Muscle layer of duodenum (tissue), 2 donors: ENCODE measurements at regions not wholly inside any gene's neighbourhood (a gene's known extent, or its start where the extent isn't known, plus 50 kb on each side); places are given as distances from the start of the nearest gene placed in this dataset.

Experiments used
- H3K27ac ChIP-seq: one replicate; pipeline ENCODE4 v1.7.0; 2013; ENCODE audit warnings: mild to moderate bottlenecking, low read length
- H3K27me3 ChIP-seq: one replicate; pipeline ENCODE4 v1.7.0; 2013; ENCODE audit warnings: low read depth, mild to moderate bottlenecking, control low read depth, low read length
- H3K36me3 ChIP-seq, 2 donors: one replicate each; pipeline ENCODE4 v1.7.0; 2013; ENCODE audit warnings: low read length in 2 of 2, control low read depth in 1 of 2, mild to moderate bottlenecking in 1 of 2; ENCODE audit not compliant: insufficient read depth in 2 of 2, control insufficient read depth in 1 of 2
- H3K4me1 ChIP-seq, 2 donors: one replicate each; pipeline ENCODE4 v1.7.0; 2013; ENCODE audit warnings: low read length in 2 of 2, mild to moderate bottlenecking in 2 of 2, control low read depth in 1 of 2, moderate library complexity in 1 of 2; ENCODE audit not compliant: insufficient read depth in 2 of 2, control insufficient read depth in 1 of 2
- H3K4me3 ChIP-seq, 2 donors: one replicate each; pipeline ENCODE4 v1.7.0; 2013; ENCODE audit warnings: low read length in 2 of 2, low read depth in 1 of 2, mild to moderate bottlenecking in 1 of 2
- H3K9me3 ChIP-seq, 2 donors: one replicate each; pipeline ENCODE4 v1.7.0; 2013; ENCODE audit warnings: low read length in 2 of 2, control low read depth in 1 of 2, mild to moderate bottlenecking in 1 of 2; ENCODE audit not compliant: control insufficient read depth in 1 of 2
- donor health status: healthy.

GRCh38 chr3:80451393-80451792, 683.6 kb upstream of the ROBO1 start:
- Histone ChIP-seq H3K36me3 (no peaks in the 10 kb centered on the region), H3K4me3 (no peak overlapping the region), H3K9me3 (no peaks in the 10 kb centered on the region), H3K27me3 (no peaks in the 10 kb centered on the region), H3K27ac (no peak overlapping the region), H3K4me1 (no peaks in the 10 kb centered on the region)

- Histone ChIP-seq H3K4me1 (no peaks in the 10 kb centered on the region), H3K9me3 (no peaks in the 10 kb centered on the region), H3K36me3 (no peaks in the 10 kb centered on the region), H3K27ac (no peak overlapping the region), H3K27me3 (no peaks in the 10 kb centered on the region), H3K4me3 (no peak overlapping the region)
These were observed 677.8 kb upstream of the ROBO1 start for GRCh38 chr3:80445641-80446040.

GRCh38 chr3:80445053-80445452, 677.3 kb upstream of the ROBO1 start:
- Histone ChIP-seq H3K27ac (no peak overlapping the region), H3K36me3 (no peaks in the 10 kb centered on the region)

GRCh38 chr3:80439490-80439889, 671.7 kb upstream of the ROBO1 start:
- Histone ChIP-seq H3K36me3 (no peaks in the 10 kb centered on the region), H3K9me3 (no peaks in the 10 kb centered on the region), H3K4me3 (no peak overlapping the region), H3K27me3 (no peaks in the 10 kb centered on the region), H3K4me1 (no peaks in the 10 kb centered on the region), H3K27ac (no peak overlapping the region)

More at GRCh38 chr3:80445053-80445452, 677.3 kb upstream of the ROBO1 start:
- Histone ChIP-seq H3K9me3 (no peaks in the 10 kb centered on the region), H3K4me3 (no peak overlapping the region), H3K27me3 (no peaks in the 10 kb centered on the region), H3K4me1 (no peaks in the 10 kb centered on the region)

- H3K27me3 ChIP-seq: no peaks in the 10 kb centered on the region
- H3K9me3 ChIP-seq: no peaks in the 10 kb centered on the region
- H3K4me1 ChIP-seq: no peaks in the 10 kb centered on the region
- no peaks in the 10 kb centered on the region for H3K36me3 ChIP-seq
- no peak overlapping the region for H3K4me3 ChIP-seq
- H3K27ac ChIP-seq: no peak overlapping the region
These were observed 666.6 kb upstream of the ROBO1 start for GRCh38 chr3:80434366-80434765.

GRCh38 chr3:80424951-80425350, 657.2 kb upstream of the ROBO1 start:
- Histone ChIP-seq H3K9me3 (peaks cover 0 to 2% of the 10 kb centered on the region in 2 donors), H3K4me3 (no peak overlapping the region), H3K36me3 (no peaks in the 10 kb centered on the region), H3K27me3 (no peaks in the 10 kb centered on the region), H3K27ac (no peak overlapping the region), H3K4me1 (no peaks in the 10 kb centered on the region)

GRCh38 chr3:80408030-80408721, 640.4 kb upstream of the ROBO1 start:
- no peaks in the 10 kb centered on the region for H3K27me3 ChIP-seq
- no peaks in the 10 kb centered on the region for H3K36me3 ChIP-seq
- H3K9me3 ChIP-seq: no peaks in the 10 kb centered on the region
- H3K27ac ChIP-seq: no peak overlapping the region
- H3K4me3 ChIP-seq: no peak overlapping the region
- no peaks in the 10 kb centered on the region for H3K4me1 ChIP-seq

- Histone ChIP-seq H3K4me1 (no peaks in the 10 kb centered on the region), H3K4me3 (no peak overlapping the region), H3K36me3 (no peaks in the 10 kb centered on the region), H3K9me3 (peaks cover 0 to 4% of the 10 kb centered on the region in 2 donors), H3K27me3 (no peaks in the 10 kb centered on the region), H3K27ac (no peak overlapping the region)
These were observed 637.8 kb upstream of the ROBO1 start for GRCh38 chr3:80405618-80406017.

- no peaks in the 10 kb centered on the region for H3K27me3 ChIP-seq
- H3K4me1 ChIP-seq: no peaks in the 10 kb centered on the region
- no peak overlapping the region for H3K4me3 ChIP-seq
- H3K27ac ChIP-seq: no peak overlapping the region
- no peaks in the 10 kb centered on the region for H3K36me3 ChIP-seq
- H3K9me3 ChIP-seq: no peaks in the 10 kb centered on the region
These were observed 627.2 kb upstream of the ROBO1 start for GRCh38 chr3:80395023-80395422.

GRCh38 chr3:80391573-80391972, 623.8 kb upstream of the ROBO1 start:
- H3K4me1 ChIP-seq: no peaks in the 10 kb centered on the region
- H3K4me3 ChIP-seq: no peak overlapping the region
- H3K27ac ChIP-seq: no peak overlapping the region
- H3K27me3 ChIP-seq: no peaks in the 10 kb centered on the region
- no peaks in the 10 kb centered on the region for H3K36me3 ChIP-seq
- peaks cover 0 to 6% of the 10 kb centered on the region in 2 donors for H3K9me3 ChIP-seq

- H3K4me3 ChIP-seq: no peak overlapping the region
- H3K27ac ChIP-seq: no peak overlapping the region
- H3K9me3 ChIP-seq: peaks cover 0 to 6% of the 10 kb centered on the region in 2 donors
- no peaks in the 10 kb centered on the region for H3K4me1 ChIP-seq
- H3K36me3 ChIP-seq: no peaks in the 10 kb centered on the region
- no peaks in the 10 kb centered on the region for H3K27me3 ChIP-seq
These were observed 617.0 kb upstream of the ROBO1 start for GRCh38 chr3:80384811-80385210.

- no peaks in the 10 kb centered on the region for H3K36me3 ChIP-seq
- H3K27ac ChIP-seq: no peak overlapping the region
- no peaks in the 10 kb centered on the region for H3K9me3 ChIP-seq
- H3K27me3 ChIP-seq: no peaks in the 10 kb centered on the region
- no peak overlapping the region for H3K4me3 ChIP-seq
- H3K4me1 ChIP-seq: no peaks in the 10 kb centered on the region
These were observed 606.6 kb upstream of the ROBO1 start for GRCh38 chr3:80374423-80374822.
